Hindlimb muscle (tissue), 1 donor: ENCODE measurements at regions not wholly inside any gene's neighbourhood (a gene's known extent, or its start where the extent isn't known, plus 50 kb on each side); places are given as distances from the start of the nearest gene placed in this dataset.
"Not testable (repeated sequence)": the region's sequence is repeated elsewhere in the genome, so short reads cannot be mapped to it uniquely, and the experiment has no call there.

Experiments
- DNase-seq: peaks from one replicate; pipeline ENCODE4 v3.0.0-alpha.2; 2013

DNA sequence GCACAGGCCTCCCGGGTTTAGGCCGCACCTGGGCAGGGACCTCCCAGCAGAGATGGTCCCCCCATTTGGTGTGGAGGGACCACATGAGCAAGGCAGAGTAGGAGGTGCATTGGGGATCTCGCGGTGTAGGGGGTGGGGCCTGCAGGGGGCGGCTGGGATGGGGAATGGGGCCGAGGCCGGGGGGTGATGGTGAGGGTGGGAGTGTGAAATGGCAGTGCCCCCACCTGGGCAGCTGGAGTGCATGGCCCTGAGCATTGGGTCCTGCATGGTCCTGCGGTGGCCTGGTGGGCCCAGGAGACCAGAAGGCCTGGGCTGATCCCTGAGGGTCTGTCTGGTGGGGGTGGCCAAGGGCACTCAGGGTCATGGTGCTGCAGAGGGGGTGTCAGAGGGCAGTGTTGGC, 111.8 kb downstream of the KIF26A start:
- no peak for DNase-seq

DNA sequence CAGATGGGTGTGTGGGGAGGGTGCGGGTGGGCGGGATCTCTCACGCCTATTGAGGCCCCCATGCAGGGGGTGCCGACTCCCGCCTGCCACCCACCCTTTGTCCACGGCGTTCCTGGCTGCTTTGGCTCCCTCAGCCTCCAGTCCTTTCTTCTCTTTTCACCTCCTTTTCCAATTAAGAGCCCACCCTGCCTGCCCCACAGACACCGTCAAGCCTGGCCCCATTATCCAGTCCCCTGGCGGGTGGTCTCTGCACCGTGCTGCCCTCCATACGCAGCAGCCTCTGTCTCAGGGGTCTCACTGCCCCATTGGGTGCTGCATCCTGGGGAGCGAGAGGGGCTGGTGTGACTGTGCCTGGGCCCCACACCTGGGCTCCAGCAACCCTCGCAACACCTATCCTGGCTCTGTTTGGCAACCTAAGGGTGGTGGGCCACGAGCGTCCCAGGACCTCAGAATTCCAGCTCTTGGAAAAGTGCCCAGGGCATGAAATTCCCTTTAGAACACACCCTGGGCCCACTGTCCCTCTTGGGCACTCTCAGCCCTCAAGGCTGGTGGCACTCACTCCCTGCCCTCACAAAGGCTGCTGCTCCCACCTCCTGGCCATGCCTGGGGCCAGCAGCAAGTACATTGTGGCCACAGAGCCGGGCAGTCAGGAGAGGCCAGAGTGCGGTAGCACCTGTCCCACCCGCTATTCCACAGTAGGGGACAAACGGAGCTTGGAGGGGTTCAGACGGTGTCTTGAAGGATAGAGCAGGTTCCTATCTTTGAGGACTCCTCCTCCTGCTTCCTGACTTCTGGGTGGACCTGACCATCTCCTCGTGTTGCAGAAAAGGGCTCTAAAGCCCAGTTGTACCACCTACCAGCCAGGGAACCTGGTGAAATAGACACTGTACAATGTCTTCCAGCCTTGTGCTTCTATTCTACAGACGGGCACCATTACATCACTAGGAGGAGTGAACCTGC, 114.1 kb downstream of the KIF26A start:
- no peak for DNase-seq

DNA sequence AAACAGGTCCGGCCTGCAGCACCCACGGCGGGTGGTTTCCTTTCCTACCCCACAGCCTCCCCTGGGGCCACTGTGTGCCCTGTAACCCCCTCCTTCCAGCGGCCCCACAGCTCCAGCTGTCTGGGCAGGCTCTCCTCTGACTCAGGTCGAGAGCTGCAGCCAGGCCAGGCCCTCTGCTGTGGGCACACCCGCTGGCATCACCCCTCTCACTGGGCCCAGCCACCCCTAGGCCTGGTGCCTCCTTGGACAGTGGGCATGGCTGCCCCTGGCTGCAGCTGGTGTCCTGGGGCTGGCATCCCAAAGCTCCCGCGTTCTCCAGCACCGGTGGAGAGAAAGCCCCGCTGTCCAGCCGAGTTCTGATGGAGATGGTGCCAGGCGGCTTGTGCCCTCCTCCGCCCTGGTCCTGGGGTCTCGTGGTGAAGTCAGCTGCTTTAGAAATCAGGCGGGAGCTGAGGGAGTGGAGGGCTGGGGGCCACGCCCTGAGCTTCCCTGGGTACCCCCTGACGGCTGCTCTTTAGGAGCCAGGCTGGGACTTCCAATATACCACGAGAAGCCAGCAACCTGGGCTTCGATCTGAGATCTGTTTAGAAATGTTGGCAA, 114.9 kb downstream of the KIF26A start:
- no peak for DNase-seq

DNA sequence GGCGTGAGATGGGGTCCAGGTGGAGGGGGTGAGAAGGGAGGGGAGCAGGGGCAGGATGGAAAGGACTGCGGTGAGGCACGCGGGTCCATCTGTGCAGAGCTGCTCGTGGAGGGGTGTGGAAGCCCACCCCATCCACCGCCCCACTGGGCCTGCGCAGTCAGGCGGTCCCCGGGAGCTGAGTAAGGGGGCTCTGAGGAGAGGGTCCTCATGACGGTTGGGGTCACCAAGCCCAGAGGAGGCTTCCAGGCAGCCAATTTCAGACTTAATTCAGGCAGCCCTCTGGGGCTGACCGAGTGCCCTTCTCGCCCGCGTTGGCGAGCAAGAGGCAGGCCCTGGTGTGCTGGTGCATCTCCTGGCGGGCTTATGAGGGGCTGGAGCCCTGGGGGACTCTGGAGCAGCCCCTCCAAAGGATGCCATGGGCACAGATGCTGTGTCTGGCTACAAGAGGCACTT, 115.5 kb downstream of the KIF26A start:
- no peak for DNase-seq

DNA sequence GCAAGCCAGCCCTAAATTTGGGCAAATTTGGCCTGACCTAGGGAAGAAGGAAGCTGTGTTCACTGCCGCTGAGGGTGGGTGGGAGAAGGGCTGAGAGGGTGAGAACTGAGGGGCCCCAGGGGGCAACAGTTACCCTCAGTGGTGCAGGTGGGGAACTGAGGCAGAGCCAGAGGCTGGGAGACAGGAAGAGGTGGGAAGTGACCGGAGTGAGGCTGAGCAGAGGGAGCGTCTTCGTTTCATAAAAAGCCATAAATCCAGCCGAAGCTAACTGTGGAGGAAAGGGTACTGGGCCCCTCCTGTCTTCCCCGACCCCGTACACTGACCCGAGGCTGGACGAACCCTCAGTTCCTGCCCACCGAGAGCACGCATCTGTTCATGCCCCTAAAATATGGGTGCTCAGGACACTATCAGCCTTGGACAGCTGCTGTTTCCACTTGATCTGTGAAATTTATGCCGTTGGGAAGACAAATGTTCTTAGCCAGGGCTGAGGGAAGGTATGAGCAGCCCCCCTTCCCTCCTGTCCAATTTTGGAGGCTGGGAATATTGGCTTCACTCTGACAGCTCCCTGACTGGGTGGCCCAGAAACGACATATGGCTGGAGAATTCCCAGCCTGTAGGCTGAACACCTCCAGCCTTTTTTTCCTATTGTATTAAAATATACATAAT, 116.5 kb downstream of the KIF26A start:
- no peak for DNase-seq

DNA sequence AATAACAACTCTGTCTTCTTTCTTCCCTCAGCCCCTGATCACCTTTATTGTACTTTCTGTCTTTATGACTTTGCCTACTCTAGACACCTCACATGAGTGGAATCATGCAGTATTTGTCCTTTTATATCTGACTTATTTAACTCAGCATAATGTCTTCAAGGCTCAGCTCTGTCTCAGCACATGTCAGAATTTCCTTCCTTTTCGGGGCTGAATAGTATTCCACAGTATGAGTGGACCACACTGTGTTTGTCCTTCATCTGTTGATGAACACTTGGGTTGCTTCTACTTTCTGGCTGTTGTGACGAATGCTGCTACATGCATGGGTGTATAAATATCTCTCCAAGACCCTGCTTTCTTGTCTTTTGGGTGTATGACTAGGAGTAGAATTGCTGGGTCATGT, 117.6 kb downstream of the KIF26A start:
- no peak for DNase-seq

DNA sequence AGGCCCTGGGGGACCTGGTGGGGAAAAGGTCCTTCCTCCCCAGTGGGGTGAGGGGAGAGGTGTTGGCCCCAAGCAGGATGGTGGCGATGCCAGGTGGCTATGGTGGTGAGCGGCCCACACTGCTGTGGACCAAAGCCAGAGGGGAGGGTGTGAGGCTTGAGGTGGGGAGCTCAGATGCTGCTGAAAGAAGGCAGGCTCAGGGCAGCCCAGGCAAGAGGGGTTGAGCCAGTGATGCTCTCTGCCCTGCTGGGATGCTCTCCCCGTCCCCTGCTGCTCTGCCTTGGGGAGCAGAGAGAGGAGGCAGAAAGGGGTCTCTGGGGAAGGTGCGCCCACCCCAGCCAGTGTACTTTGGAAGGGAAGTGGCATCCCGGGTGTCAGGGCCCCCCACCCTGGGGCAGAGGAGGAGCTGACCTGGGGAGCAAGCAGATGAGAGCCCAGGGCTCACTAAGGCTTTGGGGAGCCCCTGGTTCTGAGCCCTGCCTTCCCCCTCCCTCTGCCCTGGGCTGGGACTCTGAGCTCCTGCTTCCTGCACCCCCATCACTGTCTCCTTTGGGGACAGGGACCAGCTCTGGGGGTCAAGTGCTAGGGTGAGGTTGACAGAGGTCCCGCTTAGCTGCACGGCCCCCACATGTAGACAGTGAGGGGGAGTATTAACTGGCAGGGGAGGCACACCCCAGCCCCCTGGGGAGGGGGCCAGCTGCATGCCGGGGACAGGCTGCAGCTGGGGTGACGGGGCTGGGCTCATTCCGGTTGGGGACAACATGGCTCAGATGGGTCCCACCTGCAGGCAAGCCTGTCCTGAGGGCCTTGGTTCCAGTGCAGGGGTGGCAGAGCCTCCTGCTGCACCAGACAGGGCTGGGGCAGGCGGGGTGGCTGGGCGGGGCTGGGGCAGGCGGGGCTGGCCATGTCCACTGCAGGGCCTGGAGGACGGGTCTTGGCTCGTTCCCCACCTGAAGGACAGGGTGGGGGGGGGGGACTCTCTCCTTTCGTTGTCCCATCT, 124.4 kb downstream of the KIF26A start:
- DNase-seq: no peak

DNA sequence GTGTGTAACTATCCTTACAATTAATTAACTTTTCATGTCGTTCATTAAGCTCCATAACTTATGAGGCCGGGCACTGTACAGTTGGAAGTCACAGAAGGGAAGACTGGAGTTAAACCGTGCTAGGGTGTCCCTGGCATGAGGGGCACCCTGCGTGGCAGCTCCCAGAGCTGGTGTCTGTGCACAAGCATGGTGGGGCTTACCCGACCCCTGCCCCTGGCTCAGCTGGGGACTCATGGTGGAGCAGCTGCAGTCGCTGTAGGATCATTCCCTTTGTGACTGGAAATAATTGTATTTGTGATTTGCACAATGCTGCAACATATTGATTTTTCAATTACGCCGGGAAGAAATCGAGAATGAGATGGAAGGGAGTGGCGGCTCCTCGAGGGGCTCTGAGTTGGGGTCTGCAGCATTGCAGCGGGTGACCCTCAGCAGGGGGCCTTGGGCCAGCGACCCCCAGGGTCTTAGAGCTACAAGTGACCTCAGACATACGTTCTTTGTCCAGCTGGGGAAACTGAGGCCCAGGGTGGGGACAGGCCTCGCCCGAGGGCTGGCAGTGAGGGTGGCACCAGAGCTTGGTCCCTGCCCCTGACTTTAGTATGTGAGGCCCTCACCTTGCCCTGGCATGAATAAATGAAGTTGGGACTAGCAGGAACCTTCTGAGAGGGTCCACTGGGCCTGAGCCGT, 125.4 kb downstream of the KIF26A start:
- DNase-seq: no peak

DNA sequence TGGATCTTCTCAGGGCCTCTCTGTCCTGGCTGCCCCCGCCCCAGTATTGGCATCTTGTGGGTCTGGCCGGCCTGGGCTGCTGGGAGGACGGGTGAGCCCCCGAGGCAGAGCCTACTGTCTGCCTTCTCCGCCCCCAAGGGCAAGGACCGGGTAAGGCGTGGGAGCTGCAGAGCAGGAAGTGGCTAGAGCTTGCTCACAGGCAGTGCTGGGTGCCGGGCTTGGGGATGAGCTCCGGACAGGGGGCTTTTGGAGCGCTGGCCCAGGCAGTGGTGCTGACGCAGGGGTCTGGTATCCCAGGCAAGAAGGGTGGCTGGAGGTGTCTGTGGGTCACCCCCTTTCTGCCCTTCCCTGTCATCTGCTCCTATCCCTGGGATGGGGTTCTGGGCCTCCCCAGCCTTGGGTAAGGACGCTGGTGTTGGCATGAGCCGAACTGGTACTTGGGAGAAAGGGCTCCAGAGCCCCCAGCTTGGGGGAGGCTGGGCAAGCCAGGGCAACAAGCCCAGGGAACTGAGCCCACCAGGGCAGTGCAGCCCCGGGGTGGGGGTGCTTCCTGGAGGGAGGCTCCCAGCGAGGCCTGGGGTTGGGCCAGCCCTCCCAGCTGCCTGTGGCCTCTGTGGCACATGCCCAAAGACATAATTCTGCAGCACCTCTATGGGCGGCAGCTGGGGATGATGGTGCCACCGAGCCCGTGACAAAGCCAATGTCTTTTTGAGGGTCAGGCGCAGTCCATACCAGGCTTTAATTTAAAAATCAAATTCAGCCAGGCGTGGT, 126.3 kb downstream of the KIF26A start:
- DNase-seq: no peak

DNA sequence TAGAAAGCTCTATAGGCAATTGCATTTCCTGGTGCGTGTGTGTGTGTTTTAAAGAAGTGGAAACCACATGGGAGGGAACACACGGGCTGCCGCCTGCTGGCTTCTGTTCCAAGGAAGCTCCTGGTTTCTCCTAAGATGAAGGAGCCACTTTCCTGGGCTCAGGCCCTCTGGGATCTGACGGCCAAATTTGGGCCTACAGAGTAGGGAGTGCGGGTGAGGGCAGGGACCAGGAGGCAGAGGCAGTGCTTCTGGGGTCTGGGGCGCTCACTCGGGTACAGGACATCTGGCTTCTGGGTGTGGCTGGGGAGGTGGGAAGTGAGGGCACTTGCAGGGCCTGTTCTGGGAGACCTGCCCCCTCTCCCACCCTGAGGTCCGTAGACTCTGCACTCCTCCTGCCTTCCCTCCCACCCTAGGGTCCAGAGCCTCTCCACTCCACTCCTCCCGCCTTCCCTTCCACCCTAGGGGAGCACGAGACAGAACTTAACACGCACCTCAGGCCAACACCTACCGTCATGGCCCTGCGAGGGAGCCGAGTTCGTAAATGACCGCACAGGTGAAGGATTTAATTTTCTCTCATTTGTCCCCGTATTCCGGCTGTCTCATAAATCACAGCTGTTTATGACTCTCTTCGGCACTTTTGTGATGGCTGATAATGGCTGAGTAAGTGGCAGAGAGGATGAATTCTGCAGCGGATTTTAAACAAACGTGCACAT, 127.7 kb downstream of the KIF26A start:
- no peak for DNase-seq

DNA sequence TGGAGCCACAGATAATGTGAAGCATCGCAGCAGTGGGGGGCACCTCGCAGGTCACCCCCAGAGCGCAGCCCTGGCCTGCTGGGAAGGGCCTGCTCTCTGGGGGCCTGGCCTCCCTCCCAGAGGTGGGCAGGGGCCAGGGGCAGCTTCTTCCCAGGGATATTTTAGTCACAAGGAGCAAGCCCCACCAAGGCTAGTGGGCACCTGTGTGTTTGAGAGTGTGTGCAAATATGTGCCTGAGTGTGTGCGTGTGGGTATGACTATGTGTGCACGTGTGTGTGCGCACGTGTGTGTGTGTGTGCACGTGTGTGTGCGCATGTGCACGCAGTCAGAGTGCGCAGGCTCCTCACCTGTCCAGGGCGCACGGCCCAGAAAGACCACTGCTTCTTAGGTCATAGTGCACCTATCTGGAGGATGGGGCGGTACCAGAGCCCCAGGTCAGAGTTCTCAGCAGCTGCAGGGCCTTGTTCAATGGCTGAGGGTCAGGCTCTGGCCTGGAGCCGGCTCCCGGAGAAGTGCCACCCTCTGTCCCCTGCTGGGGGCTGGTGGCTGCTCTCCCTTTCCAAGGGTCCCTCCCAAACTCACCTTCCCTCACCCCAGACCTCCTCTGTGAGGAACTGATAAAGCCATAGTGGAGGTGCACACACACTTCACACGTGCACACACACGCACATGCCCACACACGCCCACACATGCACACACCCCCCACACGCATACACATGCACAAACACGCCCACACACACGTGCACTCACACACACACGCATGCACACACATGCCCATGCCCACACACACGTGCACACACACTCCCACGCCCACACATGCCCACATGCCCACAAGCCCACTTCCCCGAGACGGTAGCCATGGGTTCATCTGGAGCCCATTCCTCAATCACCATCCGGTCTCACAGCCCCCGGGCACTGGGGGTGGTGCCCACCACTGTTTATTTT, 128.5 kb downstream of the KIF26A start:
- no peak for DNase-seq

DNA sequence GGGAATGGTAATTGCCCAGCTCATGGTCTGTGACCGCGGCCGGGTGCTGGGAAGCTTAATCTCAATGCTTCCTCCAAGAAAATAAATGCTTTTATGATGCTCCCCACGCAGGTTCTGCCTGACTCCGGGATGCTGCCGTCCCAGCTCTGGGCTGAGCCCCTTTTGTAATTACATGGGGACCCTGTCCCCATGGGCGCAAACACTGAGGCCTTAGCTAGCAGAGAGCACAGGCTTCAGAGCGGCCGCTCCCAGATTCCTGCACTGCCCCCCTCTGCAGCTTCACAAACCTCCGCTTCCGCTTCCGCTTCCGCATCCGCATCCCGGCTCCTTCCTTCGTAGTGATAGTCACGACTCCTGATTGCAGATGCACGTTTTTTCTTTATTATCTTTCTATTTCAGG, 129.5 kb downstream of the KIF26A start:
- DNase-seq: no peak

DNA sequence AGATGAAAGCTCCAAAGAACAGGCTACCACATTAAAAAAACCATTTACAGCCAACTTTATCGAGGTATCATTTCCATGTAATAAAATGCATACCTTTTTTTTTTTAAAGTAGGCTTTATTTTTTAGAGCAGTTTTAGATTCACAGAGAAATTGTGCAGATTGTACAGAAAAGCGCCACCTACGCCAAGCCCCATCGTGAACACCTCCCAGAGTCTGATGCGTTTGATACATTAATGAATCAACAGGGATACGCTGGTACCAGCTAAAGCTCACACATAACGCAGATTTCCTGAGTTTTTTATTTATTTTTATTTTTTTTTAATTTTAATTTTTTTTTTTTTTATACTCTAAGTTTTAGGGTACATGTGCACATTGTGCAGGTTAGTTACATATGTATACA, 129.9 kb downstream of the KIF26A start:
- no peak for DNase-seq

DNA sequence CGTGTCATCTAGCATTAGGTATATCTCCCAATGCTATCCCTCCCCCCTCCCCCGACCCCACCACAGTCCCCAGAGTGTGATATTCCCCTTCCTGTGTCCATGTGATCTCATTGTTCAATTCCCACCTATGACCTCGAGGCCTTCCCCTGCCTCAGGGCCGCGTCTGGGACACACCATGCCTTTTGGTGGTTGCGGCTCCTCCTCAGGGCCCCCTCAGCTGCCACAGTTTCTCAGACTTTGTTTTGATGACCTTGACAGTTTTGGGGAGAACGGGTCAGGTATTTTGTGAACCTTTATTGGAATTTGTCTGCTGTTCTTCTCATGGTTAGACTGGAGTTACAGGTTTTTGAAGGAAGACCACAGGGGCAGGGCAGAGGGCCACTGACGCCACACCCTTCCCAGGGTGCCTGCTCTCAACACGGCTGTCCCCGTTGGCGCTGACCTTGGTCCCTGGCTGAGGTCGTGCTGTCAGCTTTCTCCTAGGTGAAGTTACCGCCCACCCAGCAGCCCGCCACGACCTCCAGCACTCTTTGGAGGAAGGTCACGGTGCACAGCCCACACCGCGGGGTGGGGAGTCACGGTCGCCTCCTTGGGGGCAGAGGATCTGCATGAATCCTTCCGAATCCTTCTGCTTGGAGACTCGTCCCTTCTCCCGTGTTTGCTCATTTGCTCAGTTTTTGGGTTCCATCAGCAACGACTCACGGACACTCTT, 130.5 kb downstream of the KIF26A start:
- DNase-seq: no peak

DNA sequence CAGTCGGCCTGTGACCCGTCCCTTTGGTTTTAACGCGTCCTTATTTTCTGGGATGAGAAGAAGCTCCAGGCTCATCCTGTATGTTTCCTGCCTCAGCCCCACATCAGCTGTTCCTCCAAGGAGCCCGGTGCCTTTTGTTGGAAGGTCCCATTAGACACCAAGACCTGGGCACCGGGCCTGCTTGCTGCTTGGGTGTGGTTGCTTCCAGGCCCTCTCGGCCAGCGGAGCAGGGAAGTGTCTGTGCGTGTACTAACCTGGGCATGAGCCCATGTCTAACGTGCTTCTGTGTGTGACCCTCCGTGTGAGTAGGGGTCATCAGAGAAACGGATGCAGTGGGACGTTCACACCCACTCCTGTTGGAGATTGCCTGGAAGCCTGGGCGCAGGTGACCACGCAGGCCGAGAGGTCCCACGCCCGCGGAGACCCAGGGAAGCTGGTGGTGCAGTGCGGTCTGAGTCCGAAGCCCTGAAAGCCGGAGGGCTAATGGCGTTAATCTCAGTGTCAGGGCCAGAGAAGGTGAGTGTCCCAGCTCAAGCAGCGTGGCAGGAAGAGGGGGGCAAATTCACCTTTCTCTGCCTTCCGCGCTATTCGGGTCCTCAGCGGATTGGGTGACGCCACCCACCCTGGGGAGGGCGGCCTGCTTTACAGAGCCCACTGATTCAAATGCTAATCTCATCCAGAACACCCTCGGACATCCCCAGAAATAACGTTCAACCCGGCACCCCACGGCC, 131.3 kb downstream of the KIF26A start:
- not testable (repeated sequence) for DNase-seq

DNA sequence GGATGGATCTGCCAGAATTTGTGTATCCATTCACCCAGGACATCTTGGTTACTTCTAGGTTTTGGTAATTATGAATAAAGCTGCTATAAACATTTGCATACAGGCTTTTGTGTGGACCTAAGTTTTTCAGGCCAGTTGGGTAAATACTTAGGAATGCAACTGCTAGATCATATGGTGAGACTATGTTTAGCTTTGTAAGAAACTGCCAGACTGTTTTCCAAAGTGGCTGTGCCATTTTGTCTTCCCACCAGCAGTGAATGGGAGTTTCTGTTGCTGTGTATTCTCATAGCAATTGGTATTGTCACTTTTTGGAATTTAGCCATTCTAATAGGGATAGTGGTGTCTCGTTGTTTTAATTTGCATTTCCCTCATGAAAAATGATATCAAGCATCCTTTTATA, 133.0 kb downstream of the KIF26A start:
- DNase-seq: no peak

DNA sequence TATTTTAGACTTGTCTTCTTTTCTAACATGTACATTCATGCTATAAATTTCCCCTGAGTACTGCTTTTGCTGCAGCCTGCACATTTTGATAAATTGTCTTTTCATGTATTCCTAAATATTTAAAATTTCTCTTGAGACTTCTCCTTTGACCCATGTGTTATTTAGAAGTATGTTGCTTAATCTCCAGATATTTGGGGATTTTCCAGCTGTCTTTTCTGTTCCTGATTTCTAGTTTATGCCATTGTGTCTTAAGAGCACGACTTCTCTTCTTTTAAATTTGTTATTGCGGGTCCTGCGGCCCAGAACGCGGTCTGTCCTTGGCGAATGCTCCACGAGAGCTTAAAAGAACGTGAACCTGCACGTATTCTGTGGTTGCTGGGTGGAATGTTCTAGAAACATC, 136.4 kb downstream of the KIF26A start:
- no peak for DNase-seq
